Vagina (tissue), 2 donors: ENCODE measurements at regions not wholly inside any gene's neighbourhood (a gene's known extent, or its start where the extent isn't known, plus 50 kb on each side); places are given as distances from the start of the nearest gene placed in this dataset. TPM values are rescaled to one million over a fixed set of nuclear protein-coding genes. Genes with fewer than 3 reads are reported as not detected.

Source experiments
- DNase-seq, 2 donors: peaks; one replicate each; pipeline ENCODE4 v3.0.0-alpha.2; 2017; ENCODE audit errors: extremely low spot score in 2 of 2
- H3K27ac ChIP-seq: fragments of 200-600 bp; sonication (generic); one replicate; pipeline ENCODE4 v1.5.1; 2019
- H3K27me3 ChIP-seq: fragments of 200-600 bp; sonication (generic); one replicate; pipeline ENCODE4 v1.5.1; 2019
- H3K36me3 ChIP-seq, 2 donors: fragments of 200-600 bp; sonication (generic); one replicate each; pipeline ENCODE4 v1.5.1; 2017 to 2019
- H3K4me1 ChIP-seq: fragments of 200-600 bp; sonication (generic); one replicate; pipeline ENCODE4 v1.5.1; 2019
- H3K4me3 ChIP-seq, 2 donors: fragments of 200-600 bp; sonication (generic); 1 replicate in 1 of 2; 2 replicates in 1 of 2; pipeline ENCODE4 v1.5.1; 2016 to 2019
- H3K9me3 ChIP-seq: fragments of 200-600 bp; sonication (generic); one replicate; pipeline ENCODE4 v1.5.1; 2019
- POLR2A ChIP-seq, 2 donors: fragments of 450-650 bp; IDR thresholded peaks; one replicate each; pipeline ENCODE4 v1.6.1; 2017; ENCODE audit warnings: antibody characterized with exemption in 2 of 2, mild to moderate bottlenecking in 2 of 2, moderate library complexity in 2 of 2
- POLR2AphosphoS5 ChIP-seq, 2 donors: sonication (generic); formaldehyde crosslinking; IDR thresholded peaks; one replicate each; pipeline ENCODE4 v1.9.0; 2017; ENCODE audit warnings: antibody characterized with exemption in 2 of 2, mild to moderate bottlenecking in 2 of 2, low read depth in 1 of 2; ENCODE audit not compliant: insufficient read depth in 1 of 2
- intact Hi-C: fragments of 100-400 bp; cut with DNase I; formaldehyde crosslinking; loops from one replicate; pipeline ENCODE4 v1.15.1; 2023
- small RNA-seq: library from RNA; depleted of rRNA; stranded (forward); fragments of <200 nt; gene quantifications from one replicate; pipeline ENCODE3, GENCODE V24; 2016
- TF ChIP-seq, protein P1 (sequence below), 3 experiments: fragments of 450-650 bp in 2 of 3; fragments of 200-600 bp in 1 of 3; sonication (generic) in 1 of 3; IDR thresholded peaks; one replicate each; pipeline ENCODE4 v1.5.1; 2017 to 2019; ENCODE audit warnings: antibody characterized with exemption in 3 of 3, mild to moderate bottlenecking in 2 of 3, moderate library complexity in 2 of 3

GRCh38 chr18:55650363-55650870, 62.4 kb upstream of the TCF4 start:
- TF ChIP-seq POLR2AphosphoS5 (IDR thresholded peaks at IDR 0.05; ENCODE audit: insufficient read depth in 1 of 2, low read depth in 1 of 2) (no peak), POLR2A (IDR thresholded peaks at IDR 0.05) (no peak)
- TF ChIP-seq, protein P1, sequence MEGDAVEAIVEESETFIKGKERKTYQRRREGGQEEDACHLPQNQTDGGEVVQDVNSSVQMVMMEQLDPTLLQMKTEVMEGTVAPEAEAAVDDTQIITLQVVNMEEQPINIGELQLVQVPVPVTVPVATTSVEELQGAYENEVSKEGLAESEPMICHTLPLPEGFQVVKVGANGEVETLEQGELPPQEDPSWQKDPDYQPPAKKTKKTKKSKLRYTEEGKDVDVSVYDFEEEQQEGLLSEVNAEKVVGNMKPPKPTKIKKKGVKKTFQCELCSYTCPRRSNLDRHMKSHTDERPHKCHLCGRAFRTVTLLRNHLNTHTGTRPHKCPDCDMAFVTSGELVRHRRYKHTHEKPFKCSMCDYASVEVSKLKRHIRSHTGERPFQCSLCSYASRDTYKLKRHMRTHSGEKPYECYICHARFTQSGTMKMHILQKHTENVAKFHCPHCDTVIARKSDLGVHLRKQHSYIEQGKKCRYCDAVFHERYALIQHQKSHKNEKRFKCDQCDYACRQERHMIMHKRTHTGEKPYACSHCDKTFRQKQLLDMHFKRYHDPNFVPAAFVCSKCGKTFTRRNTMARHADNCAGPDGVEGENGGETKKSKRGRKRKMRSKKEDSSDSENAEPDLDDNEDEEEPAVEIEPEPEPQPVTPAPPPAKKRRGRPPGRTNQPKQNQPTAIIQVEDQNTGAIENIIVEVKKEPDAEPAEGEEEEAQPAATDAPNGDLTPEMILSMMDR (IDR thresholded peaks at IDR 0.05), result no peak
- H3K4me3 ChIP-seq, result no peak overlapping the region
- H3K9me3 ChIP-seq, result no peaks in the 10 kb centered on the region
- no peaks in the 10 kb centered on the region for H3K27me3 ChIP-seq
- no peak for DNase-seq
- H3K36me3 ChIP-seq, result no peaks in the 10 kb centered on the region
- no peaks in the 10 kb centered on the region for H3K4me1 ChIP-seq
- no peak overlapping the region for H3K27ac ChIP-seq
- intact Hi-C loops, result no loop called here

GRCh38 chr18:55647331-55647730, 59.3 kb upstream of the TCF4 start:
- intact Hi-C loops, result no loop called here
- Histone ChIP-seq H3K9me3 (no peaks in the 10 kb centered on the region), H3K4me3 (no peak overlapping the region), H3K4me1 (no peaks in the 10 kb centered on the region), H3K36me3 (no peaks in the 10 kb centered on the region), H3K27ac (no peak overlapping the region), H3K27me3 (no peaks in the 10 kb centered on the region)
- TF ChIP-seq POLR2A (IDR thresholded peaks at IDR 0.05), result no peak
- TF ChIP-seq POLR2AphosphoS5 (IDR thresholded peaks at IDR 0.05; ENCODE audit: insufficient read depth in 1 of 2, low read depth in 1 of 2), result no peak
- TF ChIP-seq, protein P1 (IDR thresholded peaks at IDR 0.05), result no peak
- DNase-seq, result no peak

GRCh38 chr18:55642191-55642590, 54.2 kb upstream of the TCF4 start:
- H3K4me1 ChIP-seq, result no peaks in the 10 kb centered on the region
- no peaks in the 10 kb centered on the region for H3K36me3 ChIP-seq
- H3K9me3 ChIP-seq, result peaks cover 4% of the 10 kb centered on the region
- no peak for DNase-seq
- TF ChIP-seq POLR2A (IDR thresholded peaks at IDR 0.05), result no peak
- TF ChIP-seq, protein P1 (IDR thresholded peaks at IDR 0.05), result no peak
- no peak for TF ChIP-seq POLR2AphosphoS5 (IDR thresholded peaks at IDR 0.05; ENCODE audit: insufficient read depth in 1 of 2, low read depth in 1 of 2)
- H3K27ac ChIP-seq, result no peak overlapping the region
- no peaks in the 10 kb centered on the region for H3K27me3 ChIP-seq
- H3K4me3 ChIP-seq, result no peak overlapping the region
- intact Hi-C loops, result no loop called here

DNA sequence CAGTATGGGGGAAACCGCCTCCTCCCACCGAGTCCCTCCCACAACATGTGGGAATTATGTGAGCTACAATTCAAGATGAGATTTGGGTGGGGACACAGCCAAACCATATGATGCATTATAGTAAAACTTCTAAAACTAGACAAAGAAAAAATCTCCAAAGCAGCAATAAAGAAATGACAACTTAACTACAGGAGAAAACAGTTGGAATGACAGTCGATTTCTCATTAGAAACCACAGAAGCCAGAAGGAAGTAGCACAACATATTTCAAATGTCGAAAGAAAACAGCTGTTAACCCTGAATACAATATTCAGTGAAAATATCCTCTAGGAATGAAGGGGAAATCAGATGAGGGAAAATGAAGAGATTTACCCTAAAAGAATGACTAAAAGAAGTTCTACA, 53.5 kb upstream of the TCF4 start:
- no peaks in the 10 kb centered on the region for H3K36me3 ChIP-seq
- H3K27ac ChIP-seq, result no peak overlapping the region
- TF ChIP-seq POLR2AphosphoS5 (IDR thresholded peaks at IDR 0.05; ENCODE audit: insufficient read depth in 1 of 2, low read depth in 1 of 2) (no peak), POLR2A (IDR thresholded peaks at IDR 0.05) (no peak)
- TF ChIP-seq, protein P1 (IDR thresholded peaks at IDR 0.05), result no peak
- H3K4me1 ChIP-seq, result no peaks in the 10 kb centered on the region
- H3K27me3 ChIP-seq, result no peaks in the 10 kb centered on the region
- DNase-seq, result no peak
- H3K9me3 ChIP-seq, result peaks cover 4% of the 10 kb centered on the region
- intact Hi-C loops, result no loop called here
- no peak overlapping the region for H3K4me3 ChIP-seq

Small RNAs in the stretch of these regions (small RNA-seq; reads per million reads assigned to genes)
- not detected for gene RF00045
